ENCODE measurements at regions not wholly inside any gene's neighbourhood (a gene's known extent, or its start where the extent isn't known, plus 50 kb on each side); places are given as distances from the start of the nearest gene placed in this dataset.

- DNase-seq = no peak
Measured at GRCh38 chr1:56304975-56305374, 274.4 kb downstream of the PLPP3 start.

- no peak for DNase-seq
Measured at GRCh38 chr1:56303805-56304204, 275.6 kb downstream of the PLPP3 start.

DNA sequence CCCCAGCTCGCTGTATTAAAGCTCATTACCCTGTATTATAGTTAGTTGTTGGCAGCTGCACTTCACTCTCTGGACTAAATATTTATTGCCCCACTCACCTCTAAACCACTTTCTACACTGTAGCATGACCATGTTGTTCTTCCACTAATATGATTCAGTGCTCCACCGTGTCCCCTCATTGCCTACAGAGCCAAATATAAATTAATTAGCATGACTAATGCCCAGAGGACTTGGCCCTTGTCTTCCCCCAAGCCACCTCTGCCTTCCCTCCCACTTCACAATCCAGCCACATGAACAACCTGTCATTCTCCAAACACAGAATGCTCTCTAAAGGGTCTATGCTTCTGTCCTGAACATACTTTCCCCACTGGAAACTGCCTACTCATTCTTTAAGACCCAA is 276.5 kb downstream of the PLPP3 start:
- DNase-seq = no peak

GRCh38 chr1:56301791-56302190 is 277.6 kb downstream of the PLPP3 start:
- no peak for DNase-seq

- no peak for DNase-seq
Measured at GRCh38 chr1:56300836-56301235, 278.5 kb downstream of the PLPP3 start.

- no peak for DNase-seq
Measured at GRCh38 chr1:56298866-56299265, 280.5 kb downstream of the PLPP3 start.

GRCh38 chr1:56297904-56298303 is 281.5 kb downstream of the PLPP3 start:
- no peak for DNase-seq

- DNase-seq = no peak
Measured at GRCh38 chr1:56297208-56297607, 282.2 kb downstream of the PLPP3 start.

DNA sequence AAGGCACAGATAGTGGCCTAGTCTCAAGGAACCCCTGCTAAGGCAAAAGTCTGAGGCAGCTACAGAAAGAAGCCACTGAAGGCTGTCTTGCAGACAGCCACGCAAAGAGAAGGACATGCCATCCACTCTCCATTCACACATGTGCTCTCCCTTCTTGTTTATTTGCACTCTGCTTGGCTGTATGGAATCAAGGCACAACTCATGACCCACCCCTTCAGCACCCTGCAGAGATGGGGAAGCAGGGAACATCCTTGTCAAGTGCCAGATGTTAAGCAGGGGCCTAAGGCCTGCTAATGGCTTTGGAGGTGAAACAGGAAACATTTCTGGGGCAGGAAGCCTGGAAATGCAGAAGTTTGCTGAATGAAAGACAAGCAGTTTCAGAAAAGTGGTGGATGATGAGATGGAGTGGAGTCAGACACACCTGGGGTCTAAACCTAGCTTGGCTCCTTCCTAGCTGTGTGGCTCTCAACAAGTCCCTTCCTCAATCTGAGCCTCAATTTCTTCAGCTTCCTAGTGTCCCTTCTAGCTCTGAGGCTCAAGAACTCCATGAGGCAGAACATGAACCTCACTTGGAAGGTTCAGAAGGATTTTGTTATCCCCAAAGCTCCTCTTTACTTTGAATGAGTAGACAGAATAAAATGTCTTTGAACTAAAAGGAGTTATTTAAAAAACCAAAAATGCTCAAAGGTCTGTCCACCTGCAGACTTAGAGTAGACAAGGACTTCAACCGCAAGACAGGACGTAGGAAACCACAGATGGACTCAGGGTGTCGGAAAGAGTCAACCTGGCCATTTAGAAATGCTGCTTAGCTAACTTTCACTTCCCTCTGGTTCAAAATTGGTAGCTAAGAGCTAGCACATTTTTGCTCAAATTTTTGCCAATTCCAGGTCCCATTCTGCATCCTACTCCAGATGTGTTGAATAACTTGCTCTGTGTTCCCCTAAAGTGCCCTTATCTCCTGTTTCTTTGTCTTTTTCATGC is 283.1 kb downstream of the PLPP3 start:
- no peak for DNase-seq

DNA sequence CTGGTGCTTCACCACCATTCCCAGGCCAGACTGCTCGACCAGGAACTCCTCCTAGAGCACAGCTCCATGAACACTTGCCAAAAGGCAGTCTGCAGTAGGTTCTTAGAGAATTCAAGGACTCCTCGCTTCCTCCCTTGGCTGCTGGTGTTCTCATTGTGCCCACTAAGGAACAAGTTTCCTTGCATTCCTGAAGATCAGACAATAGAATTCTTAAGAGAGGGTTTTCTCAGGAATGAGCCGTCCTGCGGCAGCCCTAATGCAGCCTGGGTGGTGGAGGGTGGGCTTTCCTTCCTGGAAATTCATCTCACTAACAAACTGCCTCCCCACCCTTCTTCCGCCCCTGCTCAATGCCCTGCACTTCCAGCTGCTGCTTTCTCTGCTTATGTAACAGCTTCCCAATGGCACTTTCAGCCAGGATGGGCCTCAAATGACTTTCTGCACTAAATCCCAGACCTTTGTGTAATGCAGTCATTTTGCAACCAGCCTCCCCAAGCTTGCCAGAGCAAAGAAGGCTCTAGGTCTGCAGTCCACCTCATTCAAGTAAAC is 287.9 kb downstream of the PLPP3 start:
- no peak for DNase-seq

DNA sequence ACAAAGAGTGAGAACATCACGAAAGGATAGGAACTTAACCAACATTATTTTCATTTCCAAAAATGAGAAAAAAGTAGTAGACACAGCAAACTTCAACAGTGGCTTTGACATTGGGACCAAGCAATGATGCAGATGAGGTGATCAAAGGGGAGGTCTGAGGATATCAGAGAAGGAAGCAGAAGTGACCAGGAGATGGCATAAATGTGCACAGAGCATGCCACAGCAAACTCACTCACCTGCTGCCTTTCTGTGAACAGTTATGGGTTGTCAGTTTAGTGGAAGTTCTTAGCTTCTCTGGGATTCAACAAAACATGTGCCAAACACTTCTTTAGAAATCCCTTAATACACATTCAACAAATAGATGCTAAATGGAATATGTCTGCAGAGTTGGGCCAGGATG is 290.1 kb downstream of the PLPP3 start:
- no peak for DNase-seq

DNA sequence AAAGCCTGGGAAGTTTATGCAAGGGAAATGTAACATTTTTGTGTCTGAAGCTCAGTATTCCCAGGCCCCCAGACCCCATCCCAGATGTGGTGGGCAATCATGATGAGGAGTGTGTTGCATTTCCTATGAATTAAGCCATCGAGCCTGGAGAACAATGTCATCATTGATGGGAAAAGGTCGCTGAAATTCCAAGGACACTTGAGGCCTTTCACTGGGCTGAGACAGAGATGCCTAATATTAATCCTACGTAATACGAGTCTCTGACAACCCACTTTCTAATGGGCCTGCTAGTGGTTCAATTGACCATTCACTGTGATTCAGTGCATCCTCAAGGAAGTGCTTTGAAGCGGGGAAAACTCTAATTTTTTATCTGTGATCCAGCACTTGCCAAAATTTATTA is 291.6 kb downstream of the PLPP3 start:
- DNase-seq = no peak

DNA sequence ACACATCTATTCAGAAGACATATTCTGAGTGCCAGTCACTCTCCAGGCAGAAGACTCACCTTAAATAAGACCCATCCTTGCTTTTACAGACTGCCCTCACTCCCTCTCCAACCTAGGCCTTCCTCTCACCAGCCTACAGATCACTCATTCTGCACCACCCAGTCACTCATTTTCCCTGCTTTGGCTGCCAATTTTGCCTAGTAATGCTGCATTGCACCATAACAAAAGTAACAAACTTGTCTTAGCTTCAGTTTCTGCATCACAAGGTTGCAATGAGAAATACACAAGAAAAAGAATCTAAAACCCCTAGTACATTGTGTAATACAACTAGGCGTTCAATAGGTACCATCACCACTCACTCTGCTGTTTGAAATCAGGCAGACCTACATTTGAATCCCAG is 292.4 kb downstream of the PLPP3 start:
- no peak for DNase-seq

- no peak for DNase-seq
Measured at GRCh38 chr1:56286506-56286905, 292.9 kb downstream of the PLPP3 start.

- no peak for DNase-seq
Measured at GRCh38 chr1:56285554-56286402, 293.6 kb downstream of the PLPP3 start.

GRCh38 chr1:56284928-56285327 is 294.4 kb downstream of the PLPP3 start:
- DNase-seq = no peak

- no peak for DNase-seq
Measured at GRCh38 chr1:56278061-56278460, 301.3 kb downstream of the PLPP3 start.

- DNase-seq = no peak
Measured at GRCh38 chr1:56268519-56269140, 310.7 kb downstream of the PLPP3 start.

GRCh38 chr1:56267611-56268010 is 311.8 kb downstream of the PLPP3 start:
- DNase-seq = no peak

DNA sequence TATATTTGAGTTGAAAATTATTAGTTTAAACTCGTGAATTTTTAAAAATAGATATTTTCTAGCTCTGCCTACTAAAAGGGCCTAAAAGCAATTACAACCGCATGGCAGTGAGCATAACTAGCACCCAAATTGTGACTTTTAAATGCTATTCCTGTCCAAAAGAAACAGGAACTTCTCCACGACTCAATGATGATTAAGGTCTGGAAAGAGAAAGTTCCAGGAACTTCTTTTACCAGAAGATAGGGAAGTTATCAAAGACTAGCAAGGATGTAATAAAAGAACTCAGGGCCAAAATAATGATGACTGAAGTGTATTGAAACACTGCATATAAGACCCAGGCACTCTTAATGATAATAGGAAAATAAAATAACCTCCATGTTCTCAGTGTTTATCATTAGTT is 313.0 kb downstream of the PLPP3 start:
- no peak for DNase-seq

- no peak for DNase-seq
Measured at GRCh38 chr1:56265216-56265615, 314.1 kb downstream of the PLPP3 start.

DNA sequence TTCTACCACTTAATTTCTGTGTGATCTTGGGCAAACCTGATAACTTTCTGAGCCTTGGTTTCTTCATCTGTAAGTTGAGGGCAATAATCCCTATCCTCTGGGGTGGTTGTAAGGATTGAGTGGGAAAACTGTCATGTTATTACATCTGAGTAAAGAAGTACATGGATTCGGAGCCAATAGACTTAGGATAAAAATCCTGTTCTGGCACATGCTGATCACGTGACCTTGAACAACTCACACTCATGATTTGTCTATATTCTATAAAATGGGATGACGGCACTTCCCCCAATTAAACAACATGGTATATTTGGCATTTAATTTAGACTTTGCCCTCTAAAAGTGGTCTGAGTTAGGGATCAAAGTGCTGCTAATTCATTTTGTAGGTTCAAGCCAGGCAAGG is 315.5 kb downstream of the PLPP3 start:
- no peak for DNase-seq

GRCh38 chr1:56258371-56258770 is 321.0 kb downstream of the PLPP3 start:
- no peak for DNase-seq

All from CD4-positive, alpha-beta T cell treated with Interleukin-21 for 1 hour (primary cell).